Ishikawa (cell line): ENCODE measurements at regions not wholly inside any gene's neighbourhood (a gene's known extent, or its start where the extent isn't known, plus 50 kb on each side); places are given as distances from the start of the nearest gene placed in this dataset.

ENCODE experiments used
- CREB1 ChIP-seq: IDR thresholded peaks from 2 replicates; pipeline ENCODE4 v1.6.1; 2012; ENCODE audit warnings: low read depth
- EGR1 ChIP-seq: IDR thresholded peaks from 2 replicates; pipeline ENCODE4 v1.6.1; 2012
- EP300 ChIP-seq: IDR thresholded peaks from 2 replicates; pipeline ENCODE4 v1.6.1; 2012; ENCODE audit warnings: borderline replicate concordance
- FOXM1 ChIP-seq: IDR thresholded peaks from 2 replicates; pipeline ENCODE4 v1.6.1; 2012; ENCODE audit warnings: low read depth, borderline replicate concordance
- NFIC ChIP-seq: IDR thresholded peaks from 2 replicates; pipeline ENCODE4 v1.6.1; 2012
- RAD21 ChIP-seq: IDR thresholded peaks from 2 replicates; pipeline ENCODE4 v1.6.1; 2012; ENCODE audit warnings: low read depth
- TAF1 ChIP-seq: IDR thresholded peaks from 2 replicates; pipeline ENCODE4 v1.6.1; 2012; ENCODE audit warnings: low read depth, mild to moderate bottlenecking
- TCF12 ChIP-seq: IDR thresholded peaks from 2 replicates; pipeline ENCODE4 v1.6.1; 2012; ENCODE audit warnings: low read depth
- TEAD4 ChIP-seq: IDR thresholded peaks from 2 replicates; pipeline ENCODE4 v1.6.1; 2012
- YY1 ChIP-seq: IDR thresholded peaks from 2 replicates; pipeline ENCODE4 v1.6.1; 2012; ENCODE audit warnings: low read depth
- ZBTB7A ChIP-seq: IDR thresholded peaks from 2 replicates; pipeline ENCODE4 v1.6.1; 2012; ENCODE audit warnings: low read depth
- TF ChIP-seq, protein P1 (sequence below): IDR thresholded peaks from 2 replicates; pipeline ENCODE4 v1.6.1; 2012
- TF ChIP-seq, protein P2 (sequence below): IDR thresholded peaks from 2 replicates; pipeline ENCODE4 v1.6.1; 2012
- TF ChIP-seq, protein P3 (sequence below): IDR thresholded peaks from 2 replicates; pipeline ENCODE4 v1.6.1; 2012; ENCODE audit warnings: low read depth, mild to moderate bottlenecking

DNA sequence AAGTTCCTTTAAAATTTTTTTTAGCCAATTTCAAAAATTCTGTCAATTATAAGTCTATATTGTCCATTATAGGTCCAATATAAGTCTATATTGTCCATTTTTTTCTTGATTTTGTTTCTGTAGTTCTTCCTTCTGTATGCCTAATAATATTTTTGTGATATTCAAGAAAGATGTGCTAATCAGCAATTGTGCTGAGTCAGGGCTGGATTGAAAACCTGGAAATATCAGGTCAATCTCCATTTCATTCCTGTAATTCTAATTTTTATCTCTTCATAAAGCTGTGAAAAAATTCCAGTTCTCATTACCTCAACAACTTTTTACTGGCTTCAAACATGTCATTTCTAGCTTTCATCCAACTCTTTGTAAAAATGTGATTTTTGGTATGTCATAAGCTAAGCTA lies 353.7 kb downstream of the SLITRK6 start:
- TF ChIP-seq, protein P1, sequence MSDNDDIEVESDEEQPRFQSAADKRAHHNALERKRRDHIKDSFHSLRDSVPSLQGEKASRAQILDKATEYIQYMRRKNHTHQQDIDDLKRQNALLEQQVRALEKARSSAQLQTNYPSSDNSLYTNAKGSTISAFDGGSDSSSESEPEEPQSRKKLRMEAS, result no peak
- TF ChIP-seq YY1 (no peak), EGR1 (no peak), TAF1 (no peak)
- TF ChIP-seq, protein P2, sequence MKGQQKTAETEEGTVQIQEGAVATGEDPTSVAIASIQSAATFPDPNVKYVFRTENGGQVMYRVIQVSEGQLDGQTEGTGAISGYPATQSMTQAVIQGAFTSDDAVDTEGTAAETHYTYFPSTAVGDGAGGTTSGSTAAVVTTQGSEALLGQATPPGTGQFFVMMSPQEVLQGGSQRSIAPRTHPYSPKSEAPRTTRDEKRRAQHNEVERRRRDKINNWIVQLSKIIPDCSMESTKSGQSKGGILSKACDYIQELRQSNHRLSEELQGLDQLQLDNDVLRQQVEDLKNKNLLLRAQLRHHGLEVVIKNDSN, result no peak

DNA sequence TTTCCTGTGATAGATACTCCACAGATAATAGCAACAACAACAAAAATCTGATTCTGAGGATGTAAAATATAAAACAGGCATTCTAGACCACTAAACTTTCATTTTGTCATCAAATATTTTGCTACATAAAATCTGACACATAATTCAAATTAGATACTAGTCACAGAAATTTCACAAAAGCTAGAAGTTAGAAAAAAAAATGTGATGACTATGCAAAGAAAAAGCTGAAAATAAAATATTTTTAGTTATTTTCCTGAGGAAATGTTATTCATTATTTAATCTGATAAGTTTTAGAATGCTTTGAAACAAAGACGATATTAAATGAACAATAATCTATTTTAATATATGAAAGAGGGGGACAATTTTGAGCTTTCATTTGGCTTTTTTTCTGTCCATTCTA lies 357.2 kb downstream of the SLITRK6 start:
- TF ChIP-seq EGR1 (no peak), CREB1 (no peak), TCF12 (no peak)
- TF ChIP-seq, protein P1, result no peak

DNA sequence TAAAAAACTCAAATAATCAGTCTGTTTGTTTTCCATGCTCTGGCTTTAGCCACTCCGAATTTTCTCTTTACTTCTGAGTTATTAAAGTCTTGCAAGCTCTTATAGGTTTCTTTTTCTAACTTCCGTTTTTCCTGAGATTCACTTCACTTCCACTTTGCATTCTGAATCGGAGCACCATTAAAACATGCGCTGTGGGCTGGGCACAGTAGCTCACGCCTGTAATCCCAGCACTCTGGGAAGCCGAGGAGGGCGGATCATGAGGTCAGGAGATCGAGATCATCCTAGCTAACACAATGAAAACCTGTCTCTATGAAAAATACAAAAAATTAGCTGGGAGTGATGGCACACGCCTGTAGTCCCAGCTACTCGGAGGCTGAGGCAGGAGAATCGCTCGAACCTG lies 357.9 kb downstream of the SLITRK6 start:
- TF ChIP-seq RAD21, result no peak
- no peak for TF ChIP-seq EGR1
- TF ChIP-seq, protein P1, result no peak
- no peak for TF ChIP-seq EP300
- TF ChIP-seq NFIC, result no peak

DNA sequence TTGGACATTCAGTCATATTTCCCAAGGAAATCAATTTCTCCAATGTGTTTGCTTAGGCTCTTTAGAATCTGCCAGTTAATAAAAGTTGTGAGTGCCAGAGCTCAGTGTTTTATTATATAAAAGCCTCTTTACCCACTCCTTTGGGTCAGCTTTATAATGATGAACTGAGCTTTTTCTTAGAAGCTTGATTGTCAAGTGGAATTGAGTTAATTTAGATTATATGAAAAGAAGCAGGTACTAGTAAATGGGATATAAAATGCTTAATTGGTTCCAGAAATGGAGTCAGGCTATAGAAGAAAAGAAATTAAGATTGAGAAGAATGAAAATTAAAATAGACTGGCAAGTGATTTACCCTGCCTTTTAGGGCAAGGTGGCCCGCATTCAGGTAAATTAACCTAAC lies 363.2 kb downstream of the SLITRK6 start:
- TF ChIP-seq TAF1 (no peak), TCF12 (no peak), FOXM1 (no peak), CREB1 (no peak)

DNA sequence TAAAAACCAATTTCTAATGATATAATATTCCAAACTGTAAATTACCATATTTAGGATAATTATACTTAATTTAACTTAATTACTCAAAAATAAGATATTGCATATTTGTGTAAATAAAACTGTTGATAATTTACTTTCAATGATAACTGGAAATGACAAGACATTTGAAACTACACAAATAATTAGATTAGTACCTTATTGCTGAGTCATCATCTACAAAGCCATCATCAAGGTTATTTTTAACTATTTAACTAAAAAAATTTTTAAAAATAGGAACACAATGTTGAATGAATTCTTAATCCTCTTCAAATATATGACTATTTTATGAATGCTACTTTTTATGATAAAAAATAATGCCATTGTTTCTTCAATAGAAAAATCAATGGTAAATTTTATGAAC lies 364.3 kb downstream of the SLITRK6 start:
- TF ChIP-seq ZBTB7A (no peak), EGR1 (no peak), TEAD4 (no peak)
- TF ChIP-seq, protein P3, sequence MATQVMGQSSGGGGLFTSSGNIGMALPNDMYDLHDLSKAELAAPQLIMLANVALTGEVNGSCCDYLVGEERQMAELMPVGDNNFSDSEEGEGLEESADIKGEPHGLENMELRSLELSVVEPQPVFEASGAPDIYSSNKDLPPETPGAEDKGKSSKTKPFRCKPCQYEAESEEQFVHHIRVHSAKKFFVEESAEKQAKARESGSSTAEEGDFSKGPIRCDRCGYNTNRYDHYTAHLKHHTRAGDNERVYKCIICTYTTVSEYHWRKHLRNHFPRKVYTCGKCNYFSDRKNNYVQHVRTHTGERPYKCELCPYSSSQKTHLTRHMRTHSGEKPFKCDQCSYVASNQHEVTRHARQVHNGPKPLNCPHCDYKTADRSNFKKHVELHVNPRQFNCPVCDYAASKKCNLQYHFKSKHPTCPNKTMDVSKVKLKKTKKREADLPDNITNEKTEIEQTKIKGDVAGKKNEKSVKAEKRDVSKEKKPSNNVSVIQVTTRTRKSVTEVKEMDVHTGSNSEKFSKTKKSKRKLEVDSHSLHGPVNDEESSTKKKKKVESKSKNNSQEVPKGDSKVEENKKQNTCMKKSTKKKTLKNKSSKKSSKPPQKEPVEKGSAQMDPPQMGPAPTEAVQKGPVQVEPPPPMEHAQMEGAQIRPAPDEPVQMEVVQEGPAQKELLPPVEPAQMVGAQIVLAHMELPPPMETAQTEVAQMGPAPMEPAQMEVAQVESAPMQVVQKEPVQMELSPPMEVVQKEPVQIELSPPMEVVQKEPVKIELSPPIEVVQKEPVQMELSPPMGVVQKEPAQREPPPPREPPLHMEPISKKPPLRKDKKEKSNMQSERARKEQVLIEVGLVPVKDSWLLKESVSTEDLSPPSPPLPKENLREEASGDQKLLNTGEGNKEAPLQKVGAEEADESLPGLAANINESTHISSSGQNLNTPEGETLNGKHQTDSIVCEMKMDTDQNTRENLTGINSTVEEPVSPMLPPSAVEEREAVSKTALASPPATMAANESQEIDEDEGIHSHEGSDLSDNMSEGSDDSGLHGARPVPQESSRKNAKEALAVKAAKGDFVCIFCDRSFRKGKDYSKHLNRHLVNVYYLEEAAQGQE, result no peak

DNA sequence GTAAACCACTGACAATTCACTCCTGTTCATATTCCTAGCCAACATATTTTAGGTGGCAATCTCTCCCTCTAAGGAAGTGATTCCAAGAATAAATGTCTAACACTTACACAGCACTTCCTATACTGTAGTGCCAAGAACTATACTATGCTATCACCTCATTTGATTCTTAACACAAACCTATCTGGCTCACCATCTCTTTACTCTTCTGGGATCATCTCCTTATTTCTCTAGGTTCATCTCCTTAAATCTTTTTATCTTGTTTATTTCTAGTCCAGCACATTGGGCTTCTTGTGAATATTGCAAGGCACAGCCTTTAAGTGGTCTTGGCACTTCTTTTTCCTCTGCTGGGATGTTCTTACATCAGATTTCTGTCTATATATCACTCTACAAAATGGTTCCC lies 366.3 kb downstream of the SLITRK6 start:
- TF ChIP-seq FOXM1 (no peak), NFIC (no peak), EGR1 (no peak), YY1 (no peak), CREB1 (no peak)

DNA sequence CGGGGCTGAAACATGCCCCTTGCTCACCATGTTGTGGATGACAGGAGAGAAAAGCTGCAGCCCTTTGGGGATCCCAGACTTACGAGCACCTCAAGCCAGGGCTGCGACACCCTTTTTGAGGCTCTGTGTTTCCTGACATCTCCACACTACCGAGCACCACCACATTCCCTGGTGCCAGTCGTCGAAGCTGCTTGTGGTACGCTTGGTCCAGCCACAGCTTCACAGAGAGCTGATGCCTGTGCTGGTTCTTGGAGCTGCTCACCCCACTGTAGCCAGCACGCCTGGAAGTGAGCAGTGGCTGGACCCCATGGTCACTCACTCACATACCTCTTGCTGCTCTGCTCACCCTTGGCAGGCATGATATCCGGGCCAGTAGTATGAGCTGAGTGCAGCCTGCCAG lies 367.5 kb downstream of the SLITRK6 start:
- TF ChIP-seq, protein P3, result no peak
- no peak for TF ChIP-seq YY1
- no peak for TF ChIP-seq CREB1
- TF ChIP-seq, protein P2, result no peak
- no peak for TF ChIP-seq TEAD4
- TF ChIP-seq ZBTB7A, result no peak
- TF ChIP-seq EGR1, result no peak
- no peak for TF ChIP-seq EP300

DNA sequence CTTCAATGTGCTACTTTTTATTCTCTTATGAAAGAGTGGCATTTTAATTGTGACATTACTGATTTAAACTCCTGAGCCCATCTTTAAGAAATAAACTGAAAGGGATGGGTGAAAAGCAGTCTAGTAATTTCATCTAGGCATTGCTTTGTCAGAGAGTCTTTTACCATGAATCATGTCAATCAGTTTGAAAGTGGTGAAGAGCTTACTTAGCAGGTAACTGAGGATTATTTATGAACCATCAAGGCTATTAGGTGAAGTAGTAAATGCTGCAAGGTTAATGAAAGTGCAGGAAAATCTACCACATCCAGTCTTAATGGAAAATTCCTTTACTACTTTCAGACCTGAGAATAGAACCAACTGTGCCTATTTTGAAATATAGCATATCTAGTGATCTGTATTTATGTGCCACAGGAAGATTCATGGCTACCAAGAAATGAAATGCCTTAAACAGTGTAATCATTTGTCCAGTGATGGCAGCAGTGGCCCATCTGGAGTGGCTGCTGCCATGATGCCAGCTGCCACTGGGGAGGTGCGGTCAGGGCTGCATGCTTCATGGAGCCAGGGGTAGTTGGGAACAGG lies 368.9 kb downstream of the SLITRK6 start:
- TF ChIP-seq, protein P3, result no peak
- TF ChIP-seq, protein P1, result no peak
- TF ChIP-seq TCF12 (no peak), YY1 (no peak), TAF1 (no peak), EP300 (no peak), RAD21 (no peak), EGR1 (no peak)
- TF ChIP-seq, protein P2, result no peak
